ENCODE measurements at regions not wholly inside any gene's neighbourhood (a gene's known extent, or its start where the extent isn't known, plus 50 kb on each side); places are given as distances from the start of the nearest gene placed in this dataset.

GRCh38 chr3:124391774-124392173 lies 338.5 kb upstream of the UMPS start:
- no peak for TF ChIP-seq CTCF (IDR thresholded peaks at IDR 0.05; ENCODE audit: low read depth, low read length)
- H3K4me3 ChIP-seq (replicated peaks in 1 of 2; ENCODE audit: low read depth in 2 of 2, low read length in 2 of 2) = no peak overlapping the region
- DNase-seq (ENCODE audit: low read depth in 2 of 2) = no peak

GRCh38 chr3:124393340-124393739 lies 336.9 kb upstream of the UMPS start:
- H3K4me3 ChIP-seq (replicated peaks in 1 of 2; ENCODE audit: low read depth in 2 of 2, low read length in 2 of 2) = no peak overlapping the region
- DNase-seq (ENCODE audit: low read depth in 2 of 2) = no peak
- TF ChIP-seq CTCF (IDR thresholded peaks at IDR 0.05; ENCODE audit: low read depth, low read length) = no peak

GRCh38 chr3:124395162-124395561 lies 335.1 kb upstream of the UMPS start:
- no peak for TF ChIP-seq CTCF (IDR thresholded peaks at IDR 0.05; ENCODE audit: low read depth, low read length)
- no peak for DNase-seq (ENCODE audit: low read depth in 2 of 2)
- H3K4me3 ChIP-seq (replicated peaks in 1 of 2; ENCODE audit: low read depth in 2 of 2, low read length in 2 of 2) = no peak overlapping the region

GRCh38 chr3:124395584-124396338 lies 334.5 kb upstream of the UMPS start:
- no peak overlapping the region for H3K4me3 ChIP-seq (replicated peaks in 1 of 2; ENCODE audit: low read depth in 2 of 2, low read length in 2 of 2)
- peak in 1 of 2 donors; percentile 11 for DNase-seq (ENCODE audit: low read depth in 2 of 2)
- TF ChIP-seq CTCF (IDR thresholded peaks at IDR 0.05; ENCODE audit: low read depth, low read length) = no peak

- TF ChIP-seq CTCF (IDR thresholded peaks at IDR 0.05; ENCODE audit: low read depth, low read length) = no peak
- no peak for DNase-seq (ENCODE audit: low read depth in 2 of 2)
- H3K4me3 ChIP-seq (replicated peaks in 1 of 2; ENCODE audit: low read depth in 2 of 2, low read length in 2 of 2) = no peak overlapping the region
Observed at GRCh38 chr3:124396339-124396950, 333.8 kb upstream of the UMPS start.

- DNase-seq (ENCODE audit: low read depth in 2 of 2) = no peak
- no peak overlapping the region for H3K4me3 ChIP-seq (replicated peaks in 1 of 2; ENCODE audit: low read depth in 2 of 2, low read length in 2 of 2)
- no peak for TF ChIP-seq CTCF (IDR thresholded peaks at IDR 0.05; ENCODE audit: low read depth, low read length)
Observed at GRCh38 chr3:124397088-124397487, 333.2 kb upstream of the UMPS start.
